Peyer's patch (tissue), 4 donors: ENCODE measurements at regions not wholly inside any gene's neighbourhood (a gene's known extent, or its start where the extent isn't known, plus 50 kb on each side); places are given as distances from the start of the nearest gene placed in this dataset.
"Not testable (repeated sequence)": the region's sequence is repeated elsewhere in the genome, so short reads cannot be mapped to it uniquely, and the experiment has no call there.

Source experiments
- CTCF ChIP-seq, 6 experiments: fragments of 450-650 bp in 4 of 6; fragments of 200-600 bp in 2 of 6; sonication (generic) in 1 of 6; IDR thresholded peaks; one replicate each; pipeline ENCODE4 v1.5.1; 2017 to 2019; ENCODE audit warnings: antibody characterized with exemption in 6 of 6, mild to moderate bottlenecking in 3 of 6, moderate library complexity in 1 of 6
- POLR2A ChIP-seq, 2 donors: fragments of 450-650 bp; IDR thresholded peaks; one replicate each; pipeline ENCODE4 v1.5.1; 2017; ENCODE audit warnings: antibody characterized with exemption in 2 of 2, mild to moderate bottlenecking in 2 of 2, moderate library complexity in 2 of 2

DNA sequence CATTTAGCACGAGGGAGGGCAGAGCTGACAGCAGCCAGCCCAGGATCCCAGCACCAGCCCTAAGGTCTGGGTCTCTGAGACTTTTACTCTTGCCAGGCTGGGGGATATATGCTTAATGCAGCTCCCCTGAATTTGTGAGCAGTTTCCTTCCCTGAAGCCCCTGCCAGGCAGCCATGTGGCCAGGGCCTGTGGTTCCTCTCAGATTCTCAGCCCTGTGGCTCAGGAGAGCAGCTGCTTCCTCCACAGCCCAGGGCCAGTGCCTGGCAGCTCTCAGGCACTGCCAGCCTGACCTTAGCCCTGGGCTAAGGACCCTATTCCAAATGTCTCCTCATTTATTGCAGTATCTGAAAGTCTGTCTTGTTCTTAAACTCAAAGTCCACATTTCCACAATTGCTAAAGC is 1525.3 kb downstream of the RPIA start:
- not testable (repeated sequence) for TF ChIP-seq CTCF, POLR2A (IDR thresholded peaks at IDR 0.05)
